DMS 273 (cell line): ENCODE measurements at regions not wholly inside any gene's neighbourhood (a gene's known extent, or its start where the extent isn't known, plus 50 kb on each side); places are given as distances from the start of the nearest gene placed in this dataset.

Experiments
- DNase-seq: peaks from one replicate; lab custom pipeline; 2025; ENCODE audit not compliant: unreplicated experiment; lab: John Stamatoyannopoulos, UW

DNA sequence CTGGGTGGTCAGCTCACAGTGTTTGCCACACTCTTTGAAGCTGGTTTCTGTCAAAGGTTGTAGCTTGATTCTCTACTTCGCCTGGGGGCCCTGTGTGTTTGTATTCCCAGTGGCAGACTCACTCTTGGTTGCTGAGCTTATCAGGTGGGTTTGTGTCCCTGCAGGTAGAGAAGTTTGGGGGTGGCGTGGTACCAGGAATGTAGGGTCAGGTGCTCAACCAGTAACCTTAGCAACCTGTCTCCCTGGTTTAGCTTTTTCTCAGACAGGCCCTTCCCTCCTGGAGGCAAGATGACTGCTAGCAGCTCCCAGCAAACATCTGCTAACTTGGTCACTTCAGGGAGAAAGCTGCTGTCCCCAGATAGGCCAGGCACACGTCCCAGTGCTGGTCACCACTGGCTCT lies 352.2 kb downstream of the AACS start:
- DNase-seq, result no peak

- no peak for DNase-seq
Measured at GRCh38 chr12:125418902-125419564, 353.8 kb downstream of the AACS start.

GRCh38 chr12:125424909-125425308 lies 359.7 kb downstream of the AACS start:
- no peak for DNase-seq

DNA sequence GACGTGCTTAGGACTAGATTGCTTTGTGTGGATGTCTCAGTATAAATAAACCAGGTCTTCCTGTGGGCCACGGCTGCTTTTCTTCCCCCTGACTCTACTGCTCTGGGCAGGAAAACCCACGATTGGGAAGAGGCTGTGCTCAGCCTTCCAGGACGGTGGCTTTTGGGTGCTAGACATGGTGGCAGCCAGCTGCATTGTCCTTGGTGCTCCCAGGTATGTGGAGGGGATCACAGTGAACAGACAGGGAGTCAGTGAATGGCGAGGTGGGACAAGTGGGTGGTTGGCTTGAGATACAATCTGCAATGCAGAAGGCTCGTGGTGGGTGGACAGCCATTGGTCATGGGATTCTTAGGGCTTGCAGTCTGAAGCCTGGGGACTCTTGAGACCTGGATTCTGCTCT lies 366.3 kb downstream of the AACS start:
- no peak for DNase-seq

DNA sequence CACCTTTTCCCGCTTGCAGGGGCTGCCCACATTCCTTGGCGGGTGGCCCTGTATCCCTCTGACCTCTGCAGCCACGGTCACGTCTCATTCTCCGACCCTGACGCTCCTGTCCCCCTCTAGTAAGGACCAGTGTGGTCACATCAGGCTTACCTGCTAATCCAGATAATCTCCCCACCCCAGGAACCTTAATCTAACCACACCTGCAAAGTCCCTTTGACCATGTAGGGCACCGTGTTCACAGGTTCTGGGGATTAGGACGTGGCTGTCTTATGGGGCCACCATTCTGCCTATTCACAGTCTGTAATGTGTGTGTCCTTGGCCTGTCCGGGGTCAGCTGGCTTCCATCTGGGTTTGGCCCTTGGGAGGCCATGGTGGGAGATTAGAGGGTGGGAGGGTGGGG lies 368.9 kb downstream of the AACS start:
- DNase-seq, result no peak

GRCh38 chr12:125434936-125435443 lies 369.8 kb downstream of the AACS start:
- no peak for DNase-seq

GRCh38 chr12:125435871-125436270 lies 370.6 kb downstream of the AACS start:
- DNase-seq, result no peak

GRCh38 chr12:125436686-125437085 lies 371.5 kb downstream of the AACS start:
- no peak for DNase-seq

DNA sequence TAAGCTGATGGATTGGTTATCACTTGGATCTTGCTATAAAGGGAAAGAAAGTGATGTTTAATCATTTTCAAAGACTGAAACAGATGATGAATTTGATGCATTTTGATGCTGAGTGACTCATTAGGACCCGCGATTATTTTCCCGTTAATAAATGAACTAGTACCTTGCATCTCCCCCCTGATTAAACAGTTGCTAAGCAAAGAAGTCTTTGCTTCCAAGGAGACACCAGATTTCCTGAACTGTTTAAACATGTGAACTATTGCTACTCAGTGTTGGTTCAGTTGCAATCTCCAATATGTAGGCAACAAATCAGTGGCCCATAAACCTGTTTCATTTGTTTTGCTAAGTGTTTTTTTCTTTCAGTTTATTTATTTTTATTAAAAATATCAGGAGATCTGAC lies 375.2 kb downstream of the AACS start:
- DNase-seq, result no peak

- no peak for DNase-seq
Measured at GRCh38 chr12:125443341-125443740, 378.1 kb downstream of the AACS start.

DNA sequence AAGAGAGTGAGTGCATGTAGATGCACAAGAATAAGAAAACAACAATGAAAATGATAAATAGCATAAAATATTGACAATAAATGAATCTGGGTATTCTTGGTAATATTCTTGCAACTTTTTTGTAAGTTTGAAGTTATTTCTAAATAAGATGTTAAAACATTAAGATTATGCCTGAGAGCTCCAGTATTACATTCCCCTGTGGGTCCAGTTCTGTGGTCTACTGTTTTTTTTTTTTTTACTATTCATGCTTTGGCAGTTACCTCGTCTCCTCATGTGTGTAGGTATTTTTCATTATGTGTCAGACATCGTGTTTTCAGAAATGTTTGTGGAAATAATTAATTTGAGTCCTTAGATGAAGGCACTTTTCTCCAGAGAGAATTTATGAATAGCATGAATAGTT lies 386.2 kb downstream of the AACS start:
- no peak for DNase-seq

- no peak for DNase-seq
Measured at GRCh38 chr12:125453751-125454150, 388.5 kb downstream of the AACS start.

GRCh38 chr12:125454291-125454690 lies 389.1 kb downstream of the AACS start:
- no peak for DNase-seq

- no peak for DNase-seq
Measured at GRCh38 chr12:125454786-125455480, 389.7 kb downstream of the AACS start.

DNA sequence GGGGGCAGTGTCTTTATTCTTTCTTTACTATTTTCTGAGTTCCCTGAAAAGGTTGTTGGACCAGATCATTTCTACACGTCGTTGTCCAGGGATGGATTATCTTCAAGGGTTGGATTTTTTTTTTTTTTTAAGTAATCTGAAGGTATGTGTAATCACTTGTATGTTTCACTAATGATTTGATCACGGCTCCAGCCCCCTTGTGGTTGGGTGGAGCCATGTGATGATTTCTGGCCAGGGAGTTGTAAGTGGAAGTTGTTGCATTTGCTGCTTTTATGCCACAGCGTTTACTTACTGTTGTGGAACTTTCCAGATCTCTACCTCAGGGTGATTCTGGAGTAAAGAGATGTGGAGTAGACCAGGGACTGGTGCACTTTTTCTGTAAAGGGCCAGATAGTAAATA lies 390.3 kb downstream of the AACS start:
- DNase-seq, result no peak

DNA sequence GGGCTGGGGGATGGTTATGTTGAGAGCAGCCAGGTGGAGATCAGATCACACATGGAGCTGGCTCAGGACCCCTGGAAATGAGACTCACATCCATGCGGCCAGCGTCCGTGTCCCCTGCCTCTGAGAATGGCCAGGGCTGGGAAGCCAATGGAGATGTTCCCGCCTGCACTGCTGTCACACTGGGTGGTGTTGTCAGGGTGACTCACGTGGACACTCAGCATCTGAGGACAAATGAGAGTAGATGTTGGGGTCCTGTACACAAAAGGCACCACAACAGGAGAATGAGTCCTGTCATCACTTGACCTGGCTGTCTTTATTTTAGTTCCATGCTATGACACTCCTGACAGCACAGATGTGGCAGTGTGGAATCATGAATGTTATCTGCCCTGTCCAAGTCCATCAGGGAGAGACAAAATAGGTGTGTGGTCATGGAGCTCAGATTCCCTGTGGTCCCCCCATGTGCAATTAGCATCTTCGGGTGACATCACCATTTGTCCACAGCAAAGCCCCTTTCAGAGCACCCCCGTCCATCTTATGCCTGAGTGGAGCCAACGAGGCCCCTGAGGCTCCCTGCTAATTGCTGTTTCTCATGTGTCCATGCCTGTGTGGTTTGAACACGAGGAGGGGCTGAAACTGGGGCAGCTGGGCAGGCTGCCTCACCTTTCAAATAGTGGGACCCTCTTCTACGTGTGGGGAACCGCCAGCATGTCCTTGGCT lies 393.5 kb downstream of the AACS start:
- no peak for DNase-seq

GRCh38 chr12:125461831-125462230 lies 396.6 kb downstream of the AACS start:
- DNase-seq, result no peak

DNA sequence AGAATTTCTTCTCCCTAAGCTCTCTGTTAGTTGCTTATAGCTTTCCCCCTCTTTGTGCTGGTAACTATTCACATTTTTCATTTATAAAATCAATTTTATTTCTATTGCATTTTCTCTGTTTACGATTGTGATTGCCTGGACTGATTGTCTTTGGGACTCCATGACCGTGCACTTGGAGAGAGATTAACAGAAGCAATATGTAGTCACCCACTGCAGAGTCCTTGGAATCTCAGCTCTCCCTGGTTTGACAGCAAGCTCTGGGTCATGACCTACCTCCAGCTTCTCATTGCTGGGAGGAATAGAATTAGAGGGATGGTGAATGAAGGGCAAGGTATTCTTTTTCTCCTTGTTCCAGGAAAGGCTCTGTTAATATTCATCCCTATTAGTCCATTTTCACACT lies 398.2 kb downstream of the AACS start:
- DNase-seq, result no peak

GRCh38 chr12:125467363-125467762 lies 402.1 kb downstream of the AACS start:
- DNase-seq, result no peak

- DNase-seq, result no peak
Measured at GRCh38 chr12:125469683-125470082, 404.4 kb downstream of the AACS start.

GRCh38 chr12:125470838-125471783 lies 405.9 kb downstream of the AACS start:
- no peak for DNase-seq
